IPS DF 4.7 (cell line): ENCODE measurements at regions not wholly inside any gene's neighbourhood (a gene's known extent, or its start where the extent isn't known, plus 50 kb on each side); places are given as distances from the start of the nearest gene placed in this dataset.

ENCODE experiments used
- DNase-seq: peaks from one replicate; pipeline ENCODE4 v3.0.0-alpha.2; 2013; ENCODE audit warnings: low spot score; ENCODE audit errors: extremely low read depth

- no peak for DNase-seq
Observed at GRCh38 chr20:21033817-21034216, 72.3 kb downstream of the LINC00237 start.

DNA sequence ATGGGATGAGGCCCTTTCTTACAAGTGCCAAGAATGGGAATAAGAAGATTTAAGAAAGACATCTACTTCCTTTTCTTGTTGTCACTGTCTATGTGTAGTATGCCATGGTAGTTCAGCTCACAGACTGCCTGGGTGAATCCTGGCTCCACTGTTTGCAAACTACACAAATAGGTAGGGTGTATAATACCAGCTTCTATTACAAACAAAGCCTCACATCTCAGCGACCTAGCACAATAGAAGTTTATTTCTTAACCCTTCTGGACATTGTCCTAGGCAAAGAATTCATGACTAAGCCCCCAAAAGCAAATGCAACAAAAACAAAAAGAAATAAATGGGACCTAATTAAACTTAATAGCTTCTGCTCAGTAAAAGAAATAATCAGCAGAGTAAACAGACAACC is 74.5 kb downstream of the LINC00237 start:
- no peak for DNase-seq

- no peak for DNase-seq
Observed at GRCh38 chr20:21029341-21029740, 76.8 kb downstream of the LINC00237 start.

GRCh38 chr20:21028921-21029320 is 77.2 kb downstream of the LINC00237 start:
- DNase-seq, result no peak

DNA sequence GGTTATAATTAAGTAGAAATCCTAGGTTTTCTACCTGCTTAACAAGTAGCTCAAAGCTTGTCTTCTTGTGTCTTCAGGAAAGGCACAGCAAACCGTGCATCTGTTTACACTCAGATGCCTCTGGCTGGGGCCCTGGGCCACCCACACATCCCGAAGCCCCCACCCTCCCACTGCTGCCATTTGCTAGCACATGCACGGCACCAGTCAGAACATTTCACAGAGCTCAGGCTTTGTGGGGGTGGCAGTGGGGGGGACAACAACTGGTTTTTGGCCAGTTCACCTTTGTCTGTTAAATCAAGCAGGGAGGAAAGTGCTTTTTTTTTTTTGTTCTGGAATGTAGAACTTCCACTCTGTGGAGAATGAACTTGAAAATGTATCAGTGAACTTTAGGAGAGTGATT is 77.7 kb downstream of the LINC00237 start:
- DNase-seq, result no peak

DNA sequence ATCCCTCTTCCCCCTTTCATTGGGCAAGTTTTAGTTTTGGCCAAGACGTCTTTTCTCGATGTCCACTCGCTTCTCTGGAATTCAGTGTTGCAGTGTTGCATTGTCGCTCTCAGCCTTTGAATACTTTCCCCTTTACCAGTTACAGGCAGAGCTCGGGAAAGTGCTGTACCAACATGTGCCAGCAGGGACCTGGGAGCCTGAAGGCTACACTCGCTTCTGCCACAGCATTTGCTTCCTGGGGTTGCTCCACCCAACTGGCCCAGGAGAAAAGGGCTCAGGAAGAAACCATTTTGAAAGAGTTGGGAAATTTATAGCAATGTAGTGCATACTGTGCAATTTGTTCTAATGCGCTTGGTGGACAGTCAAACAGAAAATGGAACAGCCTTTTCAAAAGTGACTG is 78.6 kb downstream of the LINC00237 start:
- DNase-seq, result peak; percentile 49

- DNase-seq, result no peak
Observed at GRCh38 chr20:21026951-21027350, 79.2 kb downstream of the LINC00237 start.

GRCh38 chr20:21024420-21024819 is 81.7 kb downstream of the LINC00237 start:
- DNase-seq, result no peak

- no peak for DNase-seq
Observed at GRCh38 chr20:21022925-21023324, 83.2 kb downstream of the LINC00237 start.

- no peak for DNase-seq
Observed at GRCh38 chr20:21021472-21021790, 84.7 kb downstream of the LINC00237 start.

GRCh38 chr20:21020659-21021471 is 85.3 kb downstream of the LINC00237 start:
- DNase-seq, result no peak

DNA sequence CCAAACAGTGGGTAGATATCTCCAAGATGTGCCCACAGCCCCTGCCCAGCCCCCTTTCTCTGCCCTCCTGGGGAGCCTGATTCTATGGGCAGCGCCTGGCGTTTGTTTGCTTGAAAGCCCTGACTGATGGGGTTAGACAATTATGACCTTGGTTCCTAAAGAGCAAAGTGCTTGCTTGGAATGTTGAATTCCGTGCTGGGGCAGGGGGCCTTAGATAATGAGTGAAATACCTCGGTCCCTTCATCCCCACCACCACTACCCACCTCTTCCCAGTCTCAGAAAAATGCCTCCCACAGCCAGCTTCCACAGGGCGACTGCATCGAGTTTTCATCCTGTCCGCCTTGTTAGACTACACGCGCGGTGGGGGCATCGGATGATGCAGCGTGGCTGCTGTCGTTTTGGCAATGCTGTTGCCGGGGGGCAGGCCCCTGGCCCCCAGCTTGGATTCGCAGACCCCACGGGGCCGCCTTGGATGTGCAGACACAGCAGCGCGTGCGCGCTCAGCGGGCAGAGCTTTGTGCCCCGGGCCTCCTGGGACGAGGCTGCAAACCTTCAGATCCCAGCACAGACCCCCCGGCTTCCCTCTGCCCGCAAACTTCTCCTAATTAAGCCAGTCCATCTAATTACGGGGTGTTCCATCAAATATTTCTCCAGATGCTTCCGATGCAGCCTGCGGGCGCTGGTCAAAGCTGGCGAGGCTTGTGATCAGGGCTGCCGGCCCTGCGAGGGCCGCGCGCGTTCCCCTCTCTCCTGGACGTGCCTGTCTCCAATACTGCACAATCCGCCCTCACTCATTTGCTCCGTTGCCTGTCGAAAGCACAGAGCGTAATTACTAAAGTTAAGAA is 86.1 kb downstream of the LINC00237 start:
- no peak for DNase-seq

GRCh38 chr20:21019468-21019813 is 86.7 kb downstream of the LINC00237 start:
- no peak for DNase-seq

- DNase-seq, result no peak
Observed at GRCh38 chr20:21018576-21018975, 87.6 kb downstream of the LINC00237 start.

GRCh38 chr20:21017528-21018085 is 88.6 kb downstream of the LINC00237 start:
- no peak for DNase-seq

DNA sequence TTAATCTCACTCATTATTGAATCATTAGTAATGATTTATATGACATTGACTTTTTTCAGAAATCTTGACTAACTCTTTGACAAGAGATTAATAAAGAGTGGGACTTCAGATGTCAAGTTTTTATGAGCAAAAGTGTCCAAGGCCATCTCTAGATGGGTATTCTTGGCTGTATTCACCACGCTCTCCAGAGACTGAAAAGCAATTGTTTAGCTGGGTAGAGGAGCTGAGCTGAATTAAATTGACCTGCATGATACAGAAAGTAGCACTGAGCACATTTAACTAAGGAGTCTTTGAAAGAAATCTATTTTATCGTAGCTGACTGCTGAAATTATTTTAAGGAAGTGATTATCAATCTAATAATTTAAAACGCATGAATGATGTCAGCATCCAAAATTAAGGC is 89.4 kb downstream of the LINC00237 start:
- no peak for DNase-seq

DNA sequence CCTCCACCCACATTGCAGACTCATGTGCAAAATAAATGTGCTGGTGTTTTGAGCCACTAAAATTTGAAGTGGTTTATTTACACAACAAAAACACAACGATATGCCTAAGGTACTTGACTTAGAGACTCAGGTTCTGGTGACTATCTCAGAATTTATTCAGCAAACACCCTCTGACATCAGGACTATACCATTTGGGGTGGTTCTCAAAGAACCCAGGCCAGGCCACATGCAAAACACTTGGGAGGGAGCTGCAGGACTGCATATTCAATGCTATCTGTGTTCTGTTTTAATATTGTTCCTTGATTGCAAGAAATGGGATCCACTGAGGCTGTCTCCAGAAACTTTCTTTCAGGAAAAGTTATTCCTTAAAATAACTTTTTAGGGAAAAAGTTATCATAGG is 91.6 kb downstream of the LINC00237 start:
- DNase-seq, result no peak

GRCh38 chr20:21008951-21009350 is 97.2 kb downstream of the LINC00237 start:
- DNase-seq, result no peak

GRCh38 chr20:21006611-21007010 is 99.5 kb downstream of the LINC00237 start:
- no peak for DNase-seq

DNA sequence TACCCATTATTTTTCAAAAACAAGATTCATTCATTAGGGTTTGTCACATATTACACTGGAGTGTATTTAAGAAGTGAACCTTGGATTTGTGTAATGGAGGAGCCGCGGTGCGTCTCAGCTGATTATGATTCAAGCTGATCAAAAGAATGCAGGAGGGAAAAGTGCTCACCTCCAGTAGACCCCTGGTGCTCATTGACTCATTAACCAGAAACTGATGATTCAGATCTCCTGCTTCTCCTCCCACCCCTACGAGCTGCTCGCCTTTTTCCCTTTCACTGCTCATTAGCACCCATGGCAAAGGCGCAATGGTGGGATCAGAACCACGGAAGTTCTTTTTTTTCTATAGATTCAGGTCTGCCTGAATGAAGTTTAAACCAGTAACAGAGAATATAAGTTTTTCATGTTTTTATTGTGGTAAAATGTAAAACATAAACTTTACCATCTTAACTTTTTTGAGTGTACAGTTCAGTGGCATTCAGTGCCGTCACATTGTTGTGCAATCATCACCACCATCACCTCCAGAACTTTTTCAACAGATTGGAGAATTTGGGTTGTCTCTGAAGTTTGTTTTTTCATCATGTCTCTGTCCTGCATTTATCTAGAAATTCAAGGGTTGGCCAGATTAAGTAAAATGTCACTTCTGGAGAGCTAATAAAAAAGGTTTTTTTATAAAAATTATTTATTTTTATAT is 101.6 kb downstream of the LINC00237 start:
- DNase-seq, result no peak

GRCh38 chr20:21003902-21004301 is 102.3 kb downstream of the LINC00237 start:
- DNase-seq, result no peak

DNA sequence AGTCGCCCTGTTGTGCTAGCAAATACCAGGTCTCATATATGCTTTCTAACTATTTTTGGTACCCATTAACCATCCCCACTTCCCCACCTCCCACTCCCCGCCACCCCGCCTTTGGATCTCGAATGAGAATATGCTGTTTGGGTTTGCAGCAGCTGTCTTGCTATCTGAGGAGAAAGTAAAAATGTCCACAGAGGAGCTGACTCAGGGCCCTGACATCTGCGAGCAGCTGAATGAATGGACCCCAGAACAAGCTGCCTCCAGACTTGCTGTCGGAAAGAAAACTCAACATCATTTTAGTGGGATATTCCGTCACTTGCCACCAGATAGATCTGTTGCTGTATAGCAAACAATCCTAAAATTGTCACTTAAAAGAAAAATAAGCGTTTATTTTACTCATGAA is 103.7 kb downstream of the LINC00237 start:
- DNase-seq, result no peak
